Stimulated activated CD4-positive, alpha-beta T cell treated with anti-CD3 and anti-CD28 coated beads, Interleukin-1b, Interleukin-23, amount 100 ng/mL, for 4 hours (primary cell): ENCODE measurements at regions not wholly inside any gene's neighbourhood (a gene's known extent, or its start where the extent isn't known, plus 50 kb on each side); places are given as distances from the start of the nearest gene placed in this dataset.
"Not testable (repeated sequence)": the region's sequence is repeated elsewhere in the genome, so short reads cannot be mapped to it uniquely, and the experiment has no call there.

Source experiments
- DNase-seq, 2 donors: peaks; one replicate each; pipeline ENCODE4 v3.0.0-alpha.2; 2020; ENCODE audit warnings: low read depth in 2 of 2

DNA sequence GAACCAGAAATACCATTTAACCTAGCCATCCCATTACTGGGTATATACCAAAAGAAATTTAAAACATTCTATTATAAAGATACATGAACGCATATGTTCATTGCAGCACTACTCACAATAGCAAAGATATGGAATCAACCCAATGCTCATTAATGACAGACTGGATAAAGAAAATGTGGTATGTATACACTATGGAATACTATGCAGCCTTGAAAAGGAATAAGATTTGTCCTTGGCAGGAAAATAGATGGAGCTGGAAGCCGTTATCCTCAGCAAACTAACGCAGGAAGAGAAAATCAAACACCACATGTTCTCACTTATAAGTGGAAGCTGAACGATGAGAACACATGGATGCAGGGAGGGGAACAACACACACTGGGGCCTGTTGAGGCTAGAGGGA, 146.1 kb upstream of the HMGA2 start:
- DNase-seq, result not testable (repeated sequence)

GRCh38 chr12:65681226-65681625, 143.1 kb upstream of the HMGA2 start:
- DNase-seq, result no peak

DNA sequence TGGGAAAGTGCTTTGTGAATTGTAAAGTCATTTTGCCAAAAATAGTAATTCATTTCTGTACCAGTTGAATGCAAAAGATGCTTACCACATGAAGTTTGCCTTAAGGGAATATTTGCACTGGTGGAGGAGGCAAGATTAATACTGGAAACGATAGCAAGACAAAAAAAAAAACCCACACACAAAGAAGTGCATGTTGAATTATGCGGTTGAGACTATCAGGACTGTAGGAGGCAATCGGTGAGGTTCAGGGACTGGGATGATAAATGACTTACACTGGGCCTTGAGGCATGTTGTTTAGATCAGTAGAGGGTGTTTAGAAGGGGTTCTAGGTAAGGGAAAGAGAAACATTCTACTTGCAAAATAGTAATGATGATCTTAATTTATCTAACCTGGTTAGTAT, 142.2 kb upstream of the HMGA2 start:
- DNase-seq, result no peak

- no peak for DNase-seq
These were observed 139.4 kb upstream of the HMGA2 start for GRCh38 chr12:65684906-65685305.

DNA sequence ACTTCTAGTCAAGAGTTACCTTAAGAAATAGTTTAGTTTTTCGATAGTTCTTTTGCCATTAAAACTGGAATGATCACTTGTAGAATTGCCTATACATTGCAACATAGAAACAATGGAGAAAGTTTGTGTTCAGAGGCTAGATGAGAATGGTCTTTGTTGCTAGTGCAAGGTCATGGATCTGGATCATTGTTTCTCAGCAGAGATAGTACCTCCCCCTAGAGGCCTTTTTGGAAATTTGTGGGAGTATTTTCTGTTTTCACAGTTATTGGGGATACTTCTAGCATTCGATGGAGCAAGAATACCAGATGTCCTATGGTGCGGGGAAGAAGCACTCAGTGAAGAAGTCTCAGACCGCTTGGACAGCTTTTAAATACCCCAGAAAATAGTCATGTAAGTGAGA, 138.8 kb upstream of the HMGA2 start:
- no peak for DNase-seq

DNA sequence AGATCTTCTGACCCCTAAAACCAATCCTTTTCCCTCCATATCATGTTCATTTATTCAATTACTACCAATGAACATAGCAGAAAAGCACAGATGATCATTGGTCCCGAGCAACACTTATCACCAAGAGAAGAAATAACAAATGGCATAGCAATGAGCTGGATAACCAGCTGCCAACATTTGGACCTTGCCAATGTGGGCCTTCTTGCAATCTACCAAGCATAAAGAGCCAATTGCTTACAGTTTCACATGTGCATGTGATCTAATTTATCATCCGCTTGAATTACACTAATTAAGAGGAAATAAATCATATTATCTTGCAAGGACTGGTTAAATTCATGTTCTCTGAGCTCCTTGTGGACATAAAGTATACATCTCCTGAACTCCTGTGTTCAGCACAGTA, 134.8 kb upstream of the HMGA2 start:
- no peak for DNase-seq

DNA sequence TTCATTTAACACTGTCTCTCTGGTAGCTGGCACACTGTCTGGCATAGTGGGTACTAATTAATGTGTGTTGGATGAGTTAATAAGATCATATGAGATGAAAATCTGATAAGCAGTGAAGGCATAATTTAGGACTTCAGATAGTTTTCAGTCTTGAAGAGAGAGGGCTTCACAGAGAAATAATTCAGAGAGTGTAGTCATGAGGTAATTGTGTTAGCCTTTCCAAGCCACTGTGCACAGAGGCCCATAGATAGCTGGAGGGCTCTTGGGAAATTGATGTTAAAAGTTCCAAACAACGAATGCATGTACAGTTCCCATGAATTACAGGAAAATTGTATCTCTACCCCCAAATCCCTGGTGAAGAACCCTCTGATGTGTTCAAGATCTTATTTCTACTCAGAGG, 133.8 kb upstream of the HMGA2 start:
- DNase-seq, result no peak

GRCh38 chr12:65694130-65694529, 130.2 kb upstream of the HMGA2 start:
- no peak for DNase-seq

DNA sequence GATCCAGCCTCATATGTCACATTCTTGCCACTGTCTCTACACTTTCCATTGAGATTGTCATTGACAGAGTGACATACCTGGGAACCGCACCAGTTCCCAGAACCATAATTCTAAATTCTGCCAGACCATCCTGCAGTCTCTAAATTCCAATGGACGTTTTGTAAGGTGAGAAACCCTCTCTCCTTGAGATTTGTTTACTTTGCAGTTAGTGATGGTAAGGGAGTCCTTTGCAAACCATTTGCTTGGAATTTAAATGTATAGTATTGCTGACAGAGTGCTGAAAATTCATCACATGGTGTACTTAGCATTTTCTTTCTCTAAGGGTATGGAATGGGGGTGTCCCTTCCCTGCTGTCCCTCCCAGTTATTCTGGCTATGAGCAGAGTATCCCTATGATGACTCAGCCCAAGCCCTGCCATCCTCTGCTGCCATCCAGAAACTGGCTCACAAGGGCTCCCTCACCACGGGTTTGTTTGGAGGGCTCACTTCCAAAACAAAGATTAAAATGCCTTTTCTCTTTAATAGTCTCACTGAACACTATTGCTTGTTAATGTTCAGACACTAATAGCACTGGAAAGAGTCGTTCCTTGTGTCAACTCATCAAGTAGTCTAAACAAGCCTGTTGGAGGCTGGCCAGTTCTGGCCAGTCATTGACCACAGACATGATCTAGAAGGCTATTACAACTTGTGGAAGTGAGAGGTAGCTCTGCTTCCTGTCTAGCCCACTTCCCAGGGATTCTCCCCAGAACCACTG, 129.0 kb upstream of the HMGA2 start:
- no peak for DNase-seq

DNA sequence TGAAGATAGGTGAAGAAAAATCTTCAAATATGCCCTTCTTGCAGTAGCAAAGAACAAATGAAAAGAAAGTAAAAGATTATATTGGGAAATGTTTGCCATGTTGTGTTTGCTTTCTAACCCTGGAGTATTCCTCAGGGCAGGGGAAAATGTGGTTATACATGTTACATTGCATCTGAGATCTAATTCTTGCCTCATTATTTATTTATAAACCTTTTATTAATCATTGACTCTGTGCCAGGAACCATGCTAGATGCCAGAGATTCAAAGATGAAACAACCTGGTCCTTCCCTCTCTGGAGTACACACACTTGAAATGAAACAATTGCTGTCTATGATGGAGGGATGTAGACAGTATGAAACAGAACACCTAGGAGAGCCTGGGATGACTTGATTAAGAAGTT, 128.1 kb upstream of the HMGA2 start:
- no peak for DNase-seq

DNA sequence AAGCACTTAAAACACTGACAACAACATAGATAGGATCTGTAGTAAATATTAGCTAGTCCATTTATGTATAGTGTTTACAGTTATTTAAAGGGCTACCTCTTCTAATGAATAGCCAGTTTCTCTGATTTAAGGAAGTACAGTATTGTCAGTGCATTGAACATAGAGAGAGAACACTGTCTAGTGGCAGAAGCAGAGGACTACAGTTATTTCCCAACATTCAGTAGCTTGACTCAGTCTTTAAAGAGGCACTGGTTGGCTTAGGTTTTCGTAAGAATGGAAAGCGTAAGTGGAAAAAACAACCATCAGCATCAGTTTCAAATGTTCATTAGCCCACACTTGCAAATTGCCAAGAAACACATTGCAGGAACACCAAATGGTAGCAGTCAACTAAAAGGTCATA, 125.0 kb upstream of the HMGA2 start:
- no peak for DNase-seq

GRCh38 chr12:65703176-65703575, 121.1 kb upstream of the HMGA2 start:
- no peak for DNase-seq

GRCh38 chr12:65705380-65705876, 118.9 kb upstream of the HMGA2 start:
- DNase-seq, result no peak

DNA sequence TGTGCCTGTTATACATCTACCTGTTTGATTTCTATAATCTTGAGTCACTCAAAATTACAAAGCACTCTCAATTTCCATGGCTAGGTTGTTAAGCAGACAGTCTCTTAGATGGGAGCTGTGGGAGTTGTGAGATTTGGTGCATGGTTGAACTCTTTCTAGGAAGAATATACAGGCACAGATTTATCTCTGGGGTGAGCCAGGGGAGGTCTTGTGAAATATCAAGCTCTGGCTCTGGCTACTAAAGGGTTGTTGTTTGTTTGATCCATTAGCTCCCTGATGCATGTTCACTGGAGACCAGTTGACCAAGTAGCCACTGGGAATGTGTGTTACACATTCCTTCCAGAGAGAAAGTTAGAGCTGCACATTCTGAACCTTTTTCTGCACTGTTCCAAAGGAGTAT, 117.2 kb upstream of the HMGA2 start:
- DNase-seq, result no peak

DNA sequence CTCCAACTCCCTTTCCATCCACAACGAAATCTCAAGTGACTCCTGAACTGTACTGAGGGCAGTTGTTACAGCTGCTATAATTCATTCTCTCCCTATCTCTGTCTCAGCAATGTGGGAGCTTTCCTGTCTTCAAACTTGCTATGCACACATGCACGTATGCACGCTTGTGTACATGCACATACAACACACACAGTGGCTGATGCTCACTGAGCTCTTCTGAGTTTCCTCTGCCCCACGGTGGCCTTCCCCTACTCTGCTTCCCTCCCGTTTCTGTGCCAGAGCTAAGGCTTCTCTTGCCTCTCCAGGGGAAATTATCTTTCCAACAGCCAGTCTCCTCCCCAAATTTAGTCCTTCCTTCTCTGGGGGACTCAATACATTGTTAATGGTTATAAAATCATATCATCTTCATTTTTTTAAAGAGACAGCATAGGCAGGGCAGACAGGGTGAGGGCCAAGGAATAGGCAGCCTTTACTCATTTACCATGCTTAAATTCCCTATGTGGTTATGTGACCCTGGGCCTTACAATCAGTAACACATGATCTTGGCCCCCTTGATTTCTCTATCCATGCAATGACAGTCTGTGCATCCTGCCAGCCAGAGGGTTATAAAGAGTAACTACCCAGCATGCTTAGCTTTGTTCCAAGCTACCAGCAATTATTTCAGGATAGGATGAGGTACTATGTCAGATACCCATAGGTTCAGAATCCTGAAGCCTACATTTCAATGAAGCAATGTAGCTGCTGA, 111.9 kb upstream of the HMGA2 start:
- no peak for DNase-seq

- no peak for DNase-seq
These were observed 108.3 kb upstream of the HMGA2 start for GRCh38 chr12:65715961-65716360.

- no peak for DNase-seq
These were observed 103.8 kb upstream of the HMGA2 start for GRCh38 chr12:65720136-65721130.

DNA sequence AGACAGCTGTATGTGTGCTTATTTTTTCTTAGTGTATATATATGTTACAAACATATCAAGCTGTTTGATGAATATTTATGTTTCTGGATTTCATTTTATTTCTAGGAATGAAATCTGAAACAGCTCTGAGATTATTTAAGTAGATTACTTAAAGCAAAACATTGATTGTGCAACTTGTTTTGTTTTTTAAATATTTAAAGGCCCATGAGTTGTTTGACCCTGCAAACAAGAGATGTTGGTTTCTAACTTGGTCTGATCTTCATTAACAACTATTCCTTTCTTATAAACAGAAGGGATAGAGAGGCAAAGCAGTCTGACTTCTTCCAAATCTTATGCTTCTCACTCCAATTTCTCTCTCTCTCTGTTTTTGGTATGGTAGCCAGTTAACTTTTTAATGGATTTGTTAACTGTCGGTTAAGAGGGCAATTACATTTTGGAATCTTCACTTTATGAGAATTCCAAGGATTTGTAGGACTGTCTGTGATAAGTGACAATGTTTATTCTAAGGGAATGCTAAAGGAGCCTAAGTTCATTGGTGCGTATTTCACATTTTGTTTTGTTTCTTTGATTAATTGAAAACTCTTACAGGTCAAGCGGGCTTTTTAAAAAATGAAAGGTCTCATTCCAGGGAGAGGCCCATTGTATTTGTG, 102.6 kb upstream of the HMGA2 start:
- DNase-seq, result no peak

DNA sequence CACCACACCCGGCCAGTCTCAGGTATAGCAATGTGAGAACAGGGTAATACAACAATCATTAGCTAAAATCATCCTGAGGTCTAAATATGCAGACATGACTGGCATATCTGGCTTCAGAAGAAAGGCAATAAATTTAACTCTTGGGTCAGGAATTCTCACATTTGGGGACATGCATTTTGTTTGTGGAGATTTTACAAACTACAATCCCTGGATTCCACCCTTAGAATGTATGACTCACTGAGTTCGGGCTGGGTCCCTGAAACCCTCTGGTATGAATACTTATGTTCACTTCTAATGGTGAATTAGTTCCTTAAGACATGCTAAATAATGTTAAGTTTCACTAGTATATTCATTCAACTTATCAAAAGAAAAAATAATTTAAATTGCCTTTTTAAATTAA, 98.9 kb upstream of the HMGA2 start:
- DNase-seq, result no peak

GRCh38 chr12:65728455-65728847, 95.8 kb upstream of the HMGA2 start:
- no peak for DNase-seq
